Transverse colon (tissue), 4 donors: ENCODE measurements at regions not wholly inside any gene's neighbourhood (a gene's known extent, or its start where the extent isn't known, plus 50 kb on each side); places are given as distances from the start of the nearest gene placed in this dataset.

Experiments
- DNase-seq: peaks from one replicate; pipeline ENCODE4 v3.0.0-alpha.2; 2019
- H3K27ac ChIP-seq, 4 donors: fragments of 200-600 bp; sonication (generic); 2 replicates each; pipeline ENCODE4 v1.5.1; 2016 to 2018; ENCODE audit warnings: inconsistent platforms in 4 of 4
- H3K27me3 ChIP-seq: fragments of 200-600 bp; sonication (generic); 2 replicates; pipeline ENCODE4 v1.5.1; 2017; ENCODE audit warnings: inconsistent platforms
- H3K36me3 ChIP-seq, 4 donors: fragments of 200-600 bp; sonication (generic); 2 replicates each; pipeline ENCODE4 v1.5.1; 2017 to 2019; ENCODE audit warnings: inconsistent platforms in 4 of 4
- H3K4me1 ChIP-seq, 4 donors: fragments of 200-600 bp; sonication (generic); 2 replicates each; pipeline ENCODE4 v1.5.1; 2017 to 2020; ENCODE audit warnings: inconsistent platforms in 4 of 4
- H3K4me3 ChIP-seq, 4 donors: fragments of 200-600 bp; sonication (generic); 1 replicate in 1 of 4; 2 replicates in 3 of 4; pipeline versions ENCODE4 v1.5.1 to v1.6.1; 2017 to 2019; ENCODE audit warnings: inconsistent platforms in 4 of 4
- H3K9me3 ChIP-seq, 2 donors: fragments of 200-600 bp; sonication (generic); 2 replicates each; pipeline ENCODE4 v1.5.1; 2017 to 2019; ENCODE audit warnings: inconsistent platforms in 2 of 2
- CTCF ChIP-seq, 5 experiments: fragments of 200-600 bp in 3 of 5; fragments of 450-650 bp in 2 of 5; sonication (generic) in 3 of 5; IDR thresholded peaks; 1 replicate in 2 of 5; 2 replicates in 3 of 5; pipeline ENCODE4 v1.5.1; 2016 to 2017; ENCODE audit warnings: antibody characterized with exemption in 5 of 5, inconsistent platforms in 3 of 5, mild to moderate bottlenecking in 2 of 5, moderate library complexity in 1 of 5
- EP300 ChIP-seq: sonication (generic); formaldehyde crosslinking; IDR thresholded peaks from one replicate; pipeline ENCODE4 v1.6.1; 2017; ENCODE audit warnings: antibody characterized with exemption, low read depth
- POLR2A ChIP-seq: fragments of 450-650 bp; IDR thresholded peaks from one replicate; pipeline ENCODE4 v1.6.1; 2016; ENCODE audit warnings: antibody characterized with exemption, mild to moderate bottlenecking, moderate library complexity
- POLR2AphosphoS5 ChIP-seq, 3 donors: sonication (generic); formaldehyde crosslinking; IDR thresholded peaks; one replicate each; pipeline ENCODE4 v1.6.1; 2016; ENCODE audit warnings: antibody characterized with exemption in 3 of 3
- WGBS, 2 donors: methylation state at CpG; one replicate each; pipeline ENCODE4 v1.1.5; 2018; ENCODE audit warnings: low coverage in 1 of 2; 5-methylcytosine and 5-hydroxymethylcytosine counted together
- in situ Hi-C, 4 donors: fragments of 200-750 bp; cut with MboI; loops; one replicate each; pipeline versions ENCODE4 v1.15.0 to v1.15.1; 2017; ENCODE audit warnings: low sequenced_read_pairs in 3 of 4, low pct_ligation_motif_present in 1 of 4, low pct_unique_long_range_greater_than_20kb in 1 of 4
- intact Hi-C: fragments of 100-400 bp; cut with DNase I; formaldehyde crosslinking; loops from one replicate; pipeline ENCODE4 v1.15.1; 2023; ENCODE audit warnings: low total_unique reads

DNA sequence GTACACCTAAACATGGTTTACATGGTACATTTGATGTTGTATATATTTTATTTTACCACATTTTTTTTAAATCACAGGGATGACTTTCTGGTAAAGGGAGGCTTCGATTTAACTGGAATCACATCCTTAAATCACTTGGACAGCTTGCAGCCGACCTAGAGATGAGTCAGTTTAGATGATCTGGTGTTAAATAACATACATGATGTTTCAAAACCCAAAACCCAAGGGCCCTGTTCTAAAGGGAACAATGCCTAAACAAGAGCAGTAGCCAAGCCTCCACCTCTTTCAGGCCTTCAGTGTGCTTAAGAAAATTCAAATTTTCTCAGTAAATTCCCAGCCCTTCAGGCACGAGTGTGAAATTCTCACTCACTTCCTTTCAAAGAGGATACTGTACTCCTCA, 108.8 kb downstream of the WT1 start:
- WGBS, 2 donors: 63 to 75% methylated on average over 2 to 3 of the region's 3 CpGs
- in situ Hi-C loops (loop anchor here in 3 of 4 donors (10.0 to 25.0 kb wide), 3 partner anchors 458 to 468 kb away; partner anchors contain the start of gene CCDC73 (in 2 of the 3)), intact Hi-C loops (no loop called here)
- Histone ChIP-seq H3K4me3 (no peak overlapping the region), H3K27ac (no peak overlapping the region), H3K9me3 (no peaks in the 10 kb centered on the region), H3K27me3 (peaks cover 5% of the 10 kb centered on the region), H3K4me1 (no peaks in the 10 kb centered on the region), H3K36me3 (no peaks in the 10 kb centered on the region)
- TF ChIP-seq EP300 (no peak), POLR2A (no peak), POLR2AphosphoS5 (IDR thresholded peaks at IDR 0.05) (no peak), CTCF (IDR thresholded peaks at IDR 0.05) (no peak)
- no peak for DNase-seq

DNA sequence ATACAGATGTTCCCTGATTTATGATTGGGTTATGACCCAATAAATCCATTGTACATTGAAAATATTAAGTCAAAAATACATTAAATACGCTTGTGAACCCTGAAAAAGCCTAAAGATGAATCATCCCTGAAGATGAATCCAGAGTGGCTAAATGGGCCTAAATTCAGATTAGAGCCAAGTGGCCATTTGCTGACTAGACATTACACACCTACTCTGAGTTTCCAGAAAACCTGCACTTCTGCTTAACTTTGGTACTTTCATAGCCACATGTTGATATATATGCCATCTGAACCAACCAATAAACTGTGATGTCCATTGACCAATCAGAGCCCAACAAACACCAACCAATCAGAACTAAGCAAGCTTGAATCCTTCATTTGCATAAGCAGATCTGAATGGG, 106.9 kb downstream of the WT1 start:
- Histone ChIP-seq H3K4me3 (no peak overlapping the region), H3K9me3 (no peaks in the 10 kb centered on the region), H3K4me1 (peaks cover 0 to 10% (median 6%) of the 10 kb centered on the region in 4 donors), H3K27me3 (peaks cover 7% of the 10 kb centered on the region), H3K27ac (no peak overlapping the region), H3K36me3 (no peaks in the 10 kb centered on the region)
- no peak for TF ChIP-seq CTCF (IDR thresholded peaks at IDR 0.05)
- no peak for TF ChIP-seq EP300
- no peak for TF ChIP-seq POLR2A
- no peak for TF ChIP-seq POLR2AphosphoS5 (IDR thresholded peaks at IDR 0.05)
- intact Hi-C loops: no loop called here
- in situ Hi-C loops: loop anchor here in 3 of 4 donors (10.0 to 25.0 kb wide), 3 partner anchors 456 to 466 kb away; partner anchors contain the start of gene CCDC73 (in 2 of the 3)
- no peak for DNase-seq
- 73 to 78% methylated on average over 1 of the region's 1 CpG for WGBS, 2 donors

- in situ Hi-C loops (loop anchor here in 1 of 4 donors (25.0 kb wide), 1 partner anchor 456 kb away; the partner anchor contains the start of gene CCDC73), intact Hi-C loops (no loop called here)
- 54% methylated on average over 10 of the region's 10 CpGs; no CpG with 5 or more reads in 1 of the 2 donors for WGBS, 2 donors
- Histone ChIP-seq H3K4me1 (peaks cover 0 to 15% (median 11%) of the 10 kb centered on the region in 4 donors), H3K36me3 (no peaks in the 10 kb centered on the region), H3K4me3 (no peak overlapping the region), H3K27me3 (peaks cover 26% of the 10 kb centered on the region), H3K9me3 (no peaks in the 10 kb centered on the region), H3K27ac (no peak overlapping the region)
- TF ChIP-seq POLR2A (no peak), POLR2AphosphoS5 (IDR thresholded peaks at IDR 0.05) (no peak), CTCF (IDR thresholded peaks at IDR 0.05) (no peak), EP300 (no peak)
- no peak for DNase-seq
Observed at GRCh38 chr11:32331098-32331497, 104.2 kb downstream of the WT1 start.

GRCh38 chr11:32331792-32332191, 103.5 kb downstream of the WT1 start:
- peaks cover 26% of the 10 kb centered on the region for H3K27me3 ChIP-seq
- 50 to 83% methylated on average over 1 of the region's 1 CpG for WGBS, 2 donors
- in situ Hi-C loops (loop anchor here in 1 of 4 donors (25.0 kb wide), 1 partner anchor 456 kb away; the partner anchor contains the start of gene CCDC73), intact Hi-C loops (no loop called here)
- peaks cover 0 to 15% (median 11%) of the 10 kb centered on the region in 4 donors for H3K4me1 ChIP-seq
- DNase-seq: no peak
- no peaks in the 10 kb centered on the region for H3K36me3 ChIP-seq
- no peaks in the 10 kb centered on the region for H3K9me3 ChIP-seq
- no peak overlapping the region for H3K4me3 ChIP-seq
- TF ChIP-seq EP300: no peak
- no peak for TF ChIP-seq POLR2A
- TF ChIP-seq POLR2AphosphoS5 (IDR thresholded peaks at IDR 0.05): no peak
- TF ChIP-seq CTCF (IDR thresholded peaks at IDR 0.05): no peak
- no peak overlapping the region for H3K27ac ChIP-seq
